ENCODE measurements at regions not wholly inside any gene's neighbourhood (a gene's known extent, or its start where the extent isn't known, plus 50 kb on each side); places are given as distances from the start of the nearest gene placed in this dataset.

- TF ChIP-seq USF2 (IDR thresholded peaks at IDR 0.05; ENCODE audit: low read length) (no peak), POLR2A (IDR thresholded peaks at IDR 0.05; ENCODE audit: control extremely low read depth in 1 of 2, low read depth in 2 of 2, low read length in 2 of 2) (no peak), HDAC6 (IDR thresholded peaks at IDR 0.05; ENCODE audit: low read depth, low read length) (no peak), SRF (IDR thresholded peaks at IDR 0.05; ENCODE audit: low read depth, low read length) (no peak), YY1 (IDR thresholded peaks at IDR 0.05; ENCODE audit: low read depth, low read length) (no peak), GTF2F1 (IDR thresholded peaks at IDR 0.05; ENCODE audit: borderline replicate concordance, low read depth, low read length) (no peak), SUZ12 (IDR thresholded peaks at IDR 0.05; ENCODE audit: low read length) (no peak), CHD2 (IDR thresholded peaks at IDR 0.05; ENCODE audit: low read length) (no peak), CEBPB (IDR thresholded peaks at IDR 0.05; ENCODE audit: low read depth, low read length) (no peak), POLR2AphosphoS5 (IDR thresholded peaks at IDR 0.05; ENCODE audit: low read depth, low read length) (no peak), JUN (IDR thresholded peaks at IDR 0.05; ENCODE audit: low read depth, low read length) (no peak)
Observed at GRCh38 chr13:111923439-111923838, 143.5 kb upstream of the SOX1 start.
